WTC11 (cell line): ENCODE measurements at regions not wholly inside any gene's neighbourhood (a gene's known extent, or its start where the extent isn't known, plus 50 kb on each side); places are given as distances from the start of the nearest gene placed in this dataset.

Source experiments
- ATF2 ChIP-seq: sonication (generic); formaldehyde crosslinking; IDR thresholded peaks from 2 replicates; pipeline ENCODE4 v1.8.1; 2022; ENCODE audit warnings: low read depth, missing genetic modification reagents, borderline replicate concordance
- CTCF ChIP-seq: fragments of 200-600 bp; IDR thresholded peaks from 2 replicates; pipeline ENCODE4 v1.8.0; 2022; ENCODE audit warnings: antibody characterized with exemption
- JUN ChIP-seq: sonication (generic); formaldehyde crosslinking; IDR thresholded peaks from 2 replicates; pipeline ENCODE4 v1.8.0; 2023; ENCODE audit warnings: mild to moderate bottlenecking, missing genetic modification reagents

GRCh38 chr1:96581772-96582171 lies 139.8 kb upstream of the PTBP2 start:
- TF ChIP-seq CTCF (no peak), ATF2 (no peak), JUN (CRISPR knock-in tag) (no peak)
